HG02798 (cell line): ENCODE measurements at regions not wholly inside any gene's neighbourhood (a gene's known extent, or its start where the extent isn't known, plus 50 kb on each side); places are given as distances from the start of the nearest gene placed in this dataset.

ENCODE experiments used
- ATAC-seq: cut with Tn5 transposase; IDR thresholded peaks from one replicate; pipeline ENCODE4 v1.9.1; 2021; ENCODE audit warnings: mild to moderate bottlenecking; ENCODE audit not compliant: unreplicated experiment, poor library complexity

DNA sequence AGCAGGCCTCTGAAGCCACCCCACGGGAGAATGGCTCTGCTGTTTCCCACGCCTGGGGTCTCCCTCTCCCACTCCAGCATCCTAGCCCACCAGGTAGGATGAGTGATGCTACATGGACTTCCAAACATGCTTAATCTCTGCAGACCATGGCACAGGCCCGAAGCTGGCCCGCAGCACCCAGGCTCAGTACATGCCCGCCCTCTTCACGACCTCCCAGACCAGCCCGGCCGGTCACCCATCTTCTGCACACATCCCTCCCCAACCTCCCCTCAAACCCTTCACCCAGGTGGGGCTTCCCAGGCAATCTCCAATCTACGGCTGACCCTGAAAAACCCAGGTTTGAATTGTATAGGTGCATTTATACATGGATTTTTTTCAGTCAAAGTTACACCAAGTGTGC is 264.0 kb downstream of the TJP1 start:
- no peak for ATAC-seq

GRCh38 chr15:29557171-29557570 is 265.1 kb downstream of the TJP1 start:
- no peak for ATAC-seq

- ATAC-seq = no peak
These were observed 265.9 kb downstream of the TJP1 start for GRCh38 chr15:29556380-29556779.

DNA sequence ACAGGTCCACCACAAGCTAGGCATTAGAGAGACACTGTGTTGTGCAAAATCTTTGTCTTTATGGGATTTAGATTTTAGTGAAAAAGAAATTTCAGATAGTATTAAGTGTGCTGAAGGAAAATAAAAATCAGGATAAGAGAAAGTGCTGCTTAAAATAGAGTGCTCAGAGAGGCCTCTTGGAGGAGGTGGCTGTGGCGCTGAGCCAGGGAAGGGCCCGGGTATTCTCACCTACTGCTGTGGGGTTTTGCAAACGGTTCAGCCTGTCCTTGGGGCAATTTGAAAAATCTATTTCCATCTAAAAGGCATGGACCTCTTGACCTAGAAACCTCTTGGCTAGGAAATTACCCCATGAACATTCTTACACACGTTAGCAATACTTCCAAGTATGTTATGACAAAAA is 267.7 kb downstream of the TJP1 start:
- ATAC-seq = no peak

DNA sequence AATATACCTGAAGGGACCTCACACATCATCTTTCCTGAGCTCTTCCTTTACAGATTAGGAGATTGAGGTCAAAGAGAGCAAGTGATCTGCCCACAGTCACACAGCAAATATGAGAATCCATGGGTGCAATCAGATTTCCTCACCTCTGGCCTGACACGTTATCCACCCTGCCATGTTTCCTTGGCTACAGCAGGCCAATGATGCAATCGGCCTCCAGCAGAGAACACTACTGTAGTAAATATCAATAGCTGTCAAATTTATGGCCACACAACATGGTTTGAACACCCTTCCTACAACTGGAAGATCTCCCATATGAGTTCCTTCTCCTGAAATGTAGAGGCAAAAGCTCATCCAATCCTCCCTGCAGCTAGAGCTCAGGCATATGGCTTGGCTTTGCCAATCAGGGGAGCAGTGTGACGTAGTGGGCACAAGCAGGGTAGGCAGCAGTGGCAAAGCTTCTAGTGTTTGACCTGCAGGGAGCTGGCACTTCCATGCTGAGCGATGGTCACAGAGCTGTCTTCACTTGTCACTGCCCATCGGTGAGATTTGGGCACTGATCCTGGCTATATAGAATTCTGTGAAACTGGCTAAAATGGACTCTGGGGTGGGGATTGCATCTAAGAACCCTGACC is 271.3 kb downstream of the TJP1 start:
- ATAC-seq = no peak

DNA sequence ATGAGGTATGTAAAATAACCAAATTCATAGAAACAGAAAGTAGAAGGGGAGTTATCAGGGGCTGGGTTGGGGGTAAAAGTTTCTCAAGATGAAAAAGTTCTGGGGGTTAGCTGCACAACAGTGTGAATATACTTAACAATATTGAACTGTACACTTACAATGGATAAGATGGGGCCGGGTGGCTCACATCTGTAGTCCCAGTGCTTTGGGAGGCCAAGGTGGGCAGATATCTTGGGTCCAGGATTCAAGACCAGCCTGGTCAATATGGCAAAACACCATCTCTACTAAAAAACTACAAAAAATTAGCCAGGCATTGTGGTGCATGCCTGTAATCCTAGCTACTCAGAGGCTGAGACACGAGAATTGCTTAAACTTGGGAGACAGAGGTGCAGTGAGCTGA is 274.3 kb downstream of the TJP1 start:
- ATAC-seq = no peak

GRCh38 chr15:29544513-29545128 is 275.0 kb upstream of the NSMCE3 start:
- no peak for ATAC-seq

DNA sequence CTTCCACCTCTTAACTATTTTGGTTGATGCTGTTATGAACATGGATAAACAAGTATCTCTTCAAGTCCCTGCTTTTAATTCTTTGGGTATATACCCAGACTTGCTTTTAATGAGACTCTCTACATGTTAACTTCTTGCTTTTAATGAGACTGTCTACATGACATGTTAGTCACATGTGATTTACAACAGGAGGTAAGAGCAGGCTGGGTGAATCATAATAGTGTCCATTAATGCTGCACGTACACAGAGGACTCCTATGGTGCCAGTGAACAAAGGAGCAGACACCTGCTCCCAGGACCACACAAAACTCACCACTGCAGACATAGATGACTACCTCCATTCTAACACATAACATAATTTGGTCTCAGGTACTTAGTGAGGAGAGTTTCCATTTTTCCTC is 273.4 kb upstream of the NSMCE3 start:
- ATAC-seq = no peak

DNA sequence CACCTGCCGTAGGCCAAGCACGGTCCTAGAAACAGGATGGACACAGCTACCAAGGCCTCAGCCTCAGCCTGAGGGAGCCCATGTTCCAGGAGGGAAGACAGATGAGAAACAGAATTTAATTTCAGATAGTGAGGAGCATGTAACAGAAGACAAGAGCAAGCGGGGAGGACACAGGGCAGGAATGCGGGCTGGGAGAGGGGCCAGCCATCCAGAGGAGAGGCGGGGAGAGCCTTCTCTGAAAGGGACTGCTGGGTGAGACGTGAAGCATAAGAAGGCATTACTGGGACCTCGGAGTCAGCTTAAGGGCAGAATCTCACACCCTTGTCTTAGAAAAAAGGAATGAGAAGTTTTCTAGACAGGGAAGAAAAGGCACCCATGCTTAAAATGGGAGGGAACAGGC is 271.7 kb upstream of the NSMCE3 start:
- no peak for ATAC-seq

GRCh38 chr15:29540479-29540878 is 270.9 kb upstream of the NSMCE3 start:
- no peak for ATAC-seq

- ATAC-seq = no peak
These were observed 270.1 kb upstream of the NSMCE3 start for GRCh38 chr15:29539736-29540135.

DNA sequence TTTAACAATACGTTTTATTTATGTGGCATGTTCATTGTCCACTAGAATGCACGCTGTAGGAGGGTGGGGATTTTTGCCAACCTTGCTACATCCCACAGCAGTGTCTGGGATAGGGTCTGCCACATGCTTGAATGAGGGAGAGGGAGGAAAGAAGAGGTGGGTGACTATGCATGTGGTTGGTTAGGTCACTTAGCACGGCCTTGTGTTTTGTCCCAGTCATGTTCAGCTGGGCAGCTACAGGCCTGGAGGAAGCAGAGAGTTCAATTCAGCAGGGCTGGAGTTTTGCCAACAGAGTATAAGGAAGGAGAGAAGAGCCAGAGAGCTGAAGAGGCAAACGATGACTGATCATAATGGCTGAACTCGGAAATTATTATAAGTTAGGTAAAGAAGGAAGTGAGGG is 268.4 kb upstream of the NSMCE3 start:
- no peak for ATAC-seq

DNA sequence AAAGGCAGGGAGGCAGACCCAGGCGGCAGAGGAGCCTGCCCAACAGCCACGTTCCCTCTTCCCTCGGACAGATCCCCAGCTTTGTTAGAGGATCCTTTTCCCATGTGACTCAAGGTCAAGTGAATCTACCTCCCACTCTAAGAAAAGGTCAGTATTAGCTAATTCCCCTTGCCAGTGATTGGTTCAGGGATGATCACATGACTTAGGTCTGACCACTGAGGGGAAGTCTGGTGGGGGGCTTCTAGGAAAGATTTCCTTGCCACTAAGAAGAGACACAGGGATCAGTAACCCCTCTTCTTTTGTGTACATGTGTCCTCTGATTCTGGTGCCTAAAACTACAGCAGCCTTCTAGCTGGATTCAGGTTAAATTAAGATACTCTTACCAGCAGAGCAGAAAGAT is 266.3 kb upstream of the NSMCE3 start:
- ATAC-seq = no peak

- ATAC-seq = no peak
These were observed 264.8 kb upstream of the NSMCE3 start for GRCh38 chr15:29534378-29534777.

DNA sequence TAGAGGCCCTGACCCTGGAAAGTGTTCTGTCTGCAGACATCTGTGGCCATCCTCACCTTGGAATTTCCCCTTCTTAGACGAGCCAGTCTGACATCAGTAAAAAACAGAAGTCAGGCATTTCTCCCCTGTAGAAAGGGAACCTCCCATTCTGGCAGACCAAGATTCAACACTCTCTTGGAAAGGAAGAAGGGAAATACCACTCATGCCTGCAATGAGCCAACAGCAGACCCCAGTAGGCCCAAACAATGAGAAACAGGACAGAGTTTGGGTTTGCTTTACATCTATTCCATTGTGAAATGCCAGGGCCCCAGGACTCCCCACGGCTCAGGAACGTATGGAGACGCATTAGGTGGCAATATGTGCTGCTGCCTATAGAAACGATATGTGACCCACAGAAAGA is 264.0 kb upstream of the NSMCE3 start:
- no peak for ATAC-seq

DNA sequence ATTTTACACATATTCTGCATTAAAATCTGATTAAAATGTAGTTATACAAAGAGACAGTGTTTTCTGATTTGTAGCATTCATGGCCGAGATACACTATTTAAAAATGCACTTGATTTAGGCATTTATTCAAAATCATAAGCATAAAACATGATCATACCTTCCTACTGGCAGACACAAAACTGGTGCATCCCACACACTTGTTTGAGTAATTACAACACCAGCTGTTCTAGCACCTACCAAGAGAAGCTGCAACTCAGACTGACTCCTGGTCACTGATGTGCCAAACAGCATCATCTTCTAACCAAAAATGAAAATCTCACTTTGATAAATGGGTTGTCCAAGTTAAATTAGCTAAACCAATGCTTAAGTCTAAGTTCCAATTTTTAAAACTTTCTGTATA is 262.7 kb upstream of the NSMCE3 start:
- ATAC-seq = no peak

GRCh38 chr15:29530966-29531365 is 261.3 kb upstream of the NSMCE3 start:
- no peak for ATAC-seq

GRCh38 chr15:29529043-29529442 is 259.4 kb upstream of the NSMCE3 start:
- ATAC-seq = no peak

- ATAC-seq = no peak
These were observed 258.7 kb upstream of the NSMCE3 start for GRCh38 chr15:29528276-29528675.

DNA sequence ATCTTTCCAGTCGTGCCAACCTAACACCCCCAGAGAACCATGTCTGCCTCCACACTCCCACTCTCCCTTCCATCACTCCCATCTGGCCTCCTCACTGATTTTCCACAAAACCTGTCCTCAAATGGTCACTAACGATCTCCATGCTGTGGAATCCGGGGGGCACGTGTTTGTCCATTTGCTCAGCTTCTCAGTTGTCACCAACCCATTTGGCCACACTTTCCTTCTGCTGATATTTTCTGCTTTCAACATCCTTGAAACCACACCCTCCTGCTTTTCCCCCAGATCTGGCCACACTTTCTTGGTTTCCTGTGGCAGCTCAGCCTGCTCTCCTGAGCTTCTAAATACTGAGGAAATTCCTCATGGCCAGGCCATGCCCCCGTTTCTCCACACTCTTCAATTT is 257.2 kb upstream of the NSMCE3 start:
- ATAC-seq = no peak

GRCh38 chr15:29522373-29523276 is 253.0 kb upstream of the NSMCE3 start:
- ATAC-seq = peak; percentile 36
